HEK293 (cell line): ENCODE measurements at regions not wholly inside any gene's neighbourhood (a gene's known extent, or its start where the extent isn't known, plus 50 kb on each side); places are given as distances from the start of the nearest gene placed in this dataset.
A peak's percentile ranks its signal among the peaks of the same experiment; 100 is the strongest.

Source experiments
- CTCF ChIA-PET: fragments of 350-600 bp; formaldehyde crosslinking; extraction: SDS; loops from one replicate; lab custom pipeline; 2021; ENCODE audit warnings: antibody characterized with exemption; lab: Yijun Ruan, JAX
- POLR2A ChIA-PET: fragments of 300-600 bp; formaldehyde crosslinking; extraction: SDS; loops from one replicate; lab custom pipeline; 2020; ENCODE audit warnings: antibody characterized with exemption, inconsistent platforms; lab: Yijun Ruan, JAX
- H3K27ac ChIP-seq: fragments of 200-500 bp; sonication (Bioruptor generic); 2 replicates; pipeline ENCODE4 v1.5.1; 2014; ENCODE audit warnings: low read depth, low read length, control low read depth, inconsistent platforms; ENCODE audit errors: extremely low read depth
- H3K36me3 ChIP-seq, 2 experiments: fragments of 200-500 bp in 1 of 2; sonication (Bioruptor generic) in 1 of 2; 1 replicate in 1 of 2; 2 replicates in 1 of 2; pipeline ENCODE4 v1.5.1; 2014 to 2017; ENCODE audit warnings: inconsistent platforms in 2 of 2, low read length in 2 of 2; ENCODE audit not compliant: control insufficient read depth in 2 of 2, insufficient read depth in 1 of 2
- H3K4me1 ChIP-seq: fragments of 200-500 bp; sonication (Bioruptor generic); 2 replicates; pipeline ENCODE4 v1.5.1; 2014; ENCODE audit warnings: mild to moderate bottlenecking, low read length, inconsistent platforms; ENCODE audit not compliant: control insufficient read depth, insufficient read depth
- H3K4me3 ChIP-seq: 2 replicates; pipeline ENCODE4 v1.5.1; 2011; ENCODE audit warnings: low read depth, mild to moderate bottlenecking, control low read depth, low read length, moderate library complexity
- H3K9me3 ChIP-seq: fragments of 200-500 bp; sonication (Bioruptor generic); 2 replicates; pipeline ENCODE4 v1.5.1; 2014; ENCODE audit warnings: low read depth, low read length, inconsistent platforms; ENCODE audit not compliant: control insufficient read depth, insufficient read depth
- HOXD13 ChIP-seq: sonication (generic); formaldehyde crosslinking; IDR thresholded peaks from 2 replicates; pipeline ENCODE4 v1.8.0; 2022; ENCODE audit warnings: missing genetic modification reagents, borderline replicate concordance
- IKZF3 ChIP-seq: fragments of 450-650 bp; IDR thresholded peaks from 2 replicates; pipeline ENCODE4 v1.5.0; 2018; ENCODE audit warnings: missing biosample characterization, mild to moderate bottlenecking, missing genetic modification characterization, moderate library complexity
- SCRT2 ChIP-seq: fragments of 450-650 bp; formaldehyde crosslinking; IDR thresholded peaks from 2 replicates; pipeline ENCODE4 v1.5.1; 2016; ENCODE audit warnings: missing biosample characterization, missing genetic modification characterization
- ZBTB21 ChIP-seq: fragments of 450-650 bp; formaldehyde crosslinking; IDR thresholded peaks from 2 replicates; pipeline ENCODE4 v1.5.1; 2017; ENCODE audit warnings: missing biosample characterization, missing genetic modification characterization
- ZFHX2 ChIP-seq: fragments of 450-650 bp; formaldehyde crosslinking; conservative IDR thresholded peaks from 2 replicates; pipeline ENCODE4 v1.5.1; 2016; ENCODE audit warnings: missing biosample characterization, missing genetic modification characterization
- ZNF132 ChIP-seq: fragments of 450-650 bp; formaldehyde crosslinking; IDR thresholded peaks from 2 replicates; pipeline ENCODE4 v1.5.1; 2017; ENCODE audit warnings: missing biosample characterization, missing genetic modification characterization, borderline replicate concordance
- ZNF311 ChIP-seq: fragments of 450-650 bp; formaldehyde crosslinking; IDR thresholded peaks from 2 replicates; pipeline ENCODE4 v1.5.1; 2017; ENCODE audit warnings: missing biosample characterization, missing genetic modification characterization, borderline replicate concordance
- ZNF394 ChIP-seq: fragments of 450-650 bp; formaldehyde crosslinking; IDR thresholded peaks from 2 replicates; pipeline ENCODE4 v1.5.1; 2016; ENCODE audit warnings: missing biosample characterization, missing genetic modification characterization, mild to moderate bottlenecking, moderate library complexity, borderline replicate concordance
- ZNF433 ChIP-seq: fragments of 450-650 bp; formaldehyde crosslinking; IDR thresholded peaks from 2 replicates; pipeline ENCODE4 v1.5.1; 2016; ENCODE audit warnings: missing biosample characterization, missing genetic modification characterization, low read depth
- ZNF558 ChIP-seq: fragments of 450-650 bp; formaldehyde crosslinking; IDR thresholded peaks from 2 replicates; pipeline ENCODE4 v1.5.1; 2016; ENCODE audit warnings: missing biosample characterization, missing genetic modification characterization
- ZNF560 ChIP-seq: fragments of 450-650 bp; formaldehyde crosslinking; IDR thresholded peaks from 2 replicates; pipeline ENCODE4 v1.5.1; 2017; ENCODE audit warnings: missing biosample characterization, missing genetic modification characterization, borderline replicate concordance
- ZNF561 ChIP-seq: fragments of 450-650 bp; IDR thresholded peaks from 2 replicates; pipeline ENCODE4 v1.5.1; 2018; ENCODE audit warnings: missing biosample characterization, missing genetic modification characterization, borderline replicate concordance
- ZNF654 ChIP-seq: fragments of 450-650 bp; formaldehyde crosslinking; IDR thresholded peaks from 2 replicates; pipeline ENCODE4 v1.5.1; 2016; ENCODE audit warnings: low read depth, missing biosample characterization, missing genetic modification characterization
- ZNF658 ChIP-seq: fragments of 450-650 bp; formaldehyde crosslinking; IDR thresholded peaks from 2 replicates; pipeline ENCODE4; 2016; ENCODE audit warnings: missing biosample characterization, missing genetic modification characterization
- ZNF664 ChIP-seq: fragments of 450-650 bp; formaldehyde crosslinking; IDR thresholded peaks from 2 replicates; pipeline ENCODE4 v1.5.1; 2016; ENCODE audit warnings: missing biosample characterization, missing genetic modification characterization
- ZNF701 ChIP-seq: fragments of 450-650 bp; formaldehyde crosslinking; IDR thresholded peaks from 2 replicates; pipeline ENCODE4 v1.5.1; 2016; ENCODE audit warnings: missing biosample characterization, missing genetic modification characterization
- TF ChIP-seq, protein P1 (sequence below): fragments of 450-650 bp; formaldehyde crosslinking; IDR thresholded peaks from 2 replicates; pipeline ENCODE4 v1.5.1; 2016; ENCODE audit warnings: missing biosample characterization, missing genetic modification characterization
- TF ChIP-seq, protein P2 (sequence below): fragments of 450-650 bp; formaldehyde crosslinking; IDR thresholded peaks from 2 replicates; pipeline ENCODE4 v1.5.1; 2016; ENCODE audit warnings: missing biosample characterization, missing genetic modification characterization
- TF ChIP-seq, protein P3 (sequence below): fragments of 450-650 bp; formaldehyde crosslinking; IDR thresholded peaks from 2 replicates; pipeline ENCODE4 v1.5.1; 2017; ENCODE audit warnings: missing biosample characterization, missing genetic modification characterization

DNA sequence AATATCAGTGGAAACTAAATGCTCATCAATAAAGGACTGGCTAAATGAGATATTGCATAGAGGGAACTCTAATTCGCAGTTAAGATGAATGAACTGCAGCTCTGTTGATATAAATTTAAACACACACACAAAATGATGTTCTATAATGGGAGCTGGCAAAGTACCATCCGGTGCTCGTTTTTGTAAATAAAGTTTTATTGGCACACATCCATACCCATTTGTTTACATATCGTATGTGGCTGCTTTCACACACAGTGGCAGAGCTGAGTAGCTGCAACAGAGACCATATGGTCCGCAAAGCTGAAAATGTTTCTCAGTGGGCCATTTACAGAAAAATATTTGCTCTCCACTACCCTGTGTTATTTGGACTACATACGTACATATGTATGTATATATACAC is 120.7 kb downstream of the EDN3 start:
- POLR2A ChIA-PET: no interaction called here
- Histone ChIP-seq H3K4me1 (no peaks in the 10 kb centered on the region), H3K36me3 (no peaks in the 10 kb centered on the region), H3K4me3 (no peak overlapping the region), H3K27ac (no peak overlapping the region), H3K9me3 (no peaks in the 10 kb centered on the region)
- CTCF ChIA-PET: interaction anchor here (1.6 kb wide), 1 partner anchor 34 kb away, joined by 5 read pairs; no protein-coding TSS in a partner anchor
- no peak for TF ChIP-seq IKZF3
- no peak for TF ChIP-seq ZNF311 (tag by site-specific recombination)
- no peak for TF ChIP-seq ZNF132 (tag by site-specific recombination)
- no peak for TF ChIP-seq ZNF560 (tag by site-specific recombination)
- no peak for TF ChIP-seq HOXD13
- TF ChIP-seq, protein P1, sequence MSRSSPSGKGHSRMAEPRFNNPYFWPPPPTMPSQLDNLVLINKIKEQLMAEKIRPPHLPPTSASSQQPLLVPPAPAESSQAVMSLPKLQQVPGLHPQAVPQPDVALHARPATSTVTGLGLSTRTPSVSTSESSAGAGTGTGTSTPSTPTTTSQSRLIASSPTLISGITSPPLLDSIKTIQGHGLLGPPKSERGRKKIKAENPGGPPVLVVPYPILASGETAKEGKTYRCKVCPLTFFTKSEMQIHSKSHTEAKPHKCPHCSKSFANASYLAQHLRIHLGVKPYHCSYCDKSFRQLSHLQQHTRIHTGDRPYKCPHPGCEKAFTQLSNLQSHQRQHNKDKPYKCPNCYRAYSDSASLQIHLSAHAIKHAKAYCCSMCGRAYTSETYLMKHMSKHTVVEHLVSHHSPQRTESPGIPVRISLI: no peak
- TF ChIP-seq ZNF654 (tag by site-specific recombination): no peak
- TF ChIP-seq ZNF561 (tag by site-specific recombination): no peak

DNA sequence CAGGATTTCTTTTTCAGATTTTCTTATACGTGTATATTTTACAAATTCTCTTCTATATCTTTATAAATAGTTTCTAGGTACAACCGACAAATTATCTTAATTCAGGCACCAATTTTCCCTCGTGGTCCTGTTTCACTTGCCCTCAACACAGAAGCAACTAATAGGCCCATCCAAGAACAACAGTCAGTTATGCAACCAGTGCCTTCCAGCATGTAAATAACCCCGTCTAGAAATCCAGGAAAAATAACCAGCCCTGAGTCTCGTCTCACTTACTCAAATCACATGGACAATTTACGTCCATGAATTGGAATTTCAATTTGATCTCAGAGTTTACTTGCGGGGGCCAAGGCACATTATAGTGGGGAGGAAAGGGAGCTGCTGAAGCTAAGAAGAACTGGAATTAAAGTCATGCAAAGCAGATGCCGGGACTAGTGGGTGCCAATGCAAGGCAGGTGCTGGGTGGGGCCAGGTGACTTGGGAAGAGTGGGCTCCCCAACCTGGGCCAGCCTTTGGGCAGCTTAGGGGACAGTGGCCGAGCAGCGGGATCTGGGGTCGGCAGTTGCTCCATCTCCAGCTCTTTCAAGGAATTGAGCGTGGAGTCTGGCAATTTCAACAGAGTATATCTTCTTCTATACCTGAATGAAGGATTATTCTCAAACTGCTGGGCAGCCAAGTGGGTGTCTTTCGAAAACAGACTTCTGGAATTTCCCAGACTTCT is 121.7 kb downstream of the EDN3 start:
- H3K27ac ChIP-seq: no peak overlapping the region
- ChIA-PET CTCF (interaction anchor here (0.8 kb wide), 1 partner anchor 33 kb away, joined by 3 read pairs; no protein-coding TSS in a partner anchor), POLR2A (no interaction called here)
- TF ChIP-seq, protein P2, sequence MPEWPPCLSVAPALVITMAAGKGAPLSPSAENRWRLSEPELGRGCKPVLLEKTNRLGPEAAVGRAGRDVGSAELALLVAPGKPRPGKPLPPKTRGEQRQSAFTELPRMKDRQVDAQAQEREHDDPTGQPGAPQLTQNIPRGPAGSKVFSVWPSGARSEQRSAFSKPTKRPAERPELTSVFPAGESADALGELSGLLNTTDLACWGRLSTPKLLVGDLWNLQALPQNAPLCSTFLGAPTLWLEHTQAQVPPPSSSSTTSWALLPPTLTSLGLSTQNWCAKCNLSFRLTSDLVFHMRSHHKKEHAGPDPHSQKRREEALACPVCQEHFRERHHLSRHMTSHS (tag by site-specific recombination): no peak
- H3K36me3 ChIP-seq: no peaks in the 10 kb centered on the region
- H3K4me3 ChIP-seq: no peak overlapping the region
- no peaks in the 10 kb centered on the region for H3K4me1 ChIP-seq
- H3K9me3 ChIP-seq: no peaks in the 10 kb centered on the region

DNA sequence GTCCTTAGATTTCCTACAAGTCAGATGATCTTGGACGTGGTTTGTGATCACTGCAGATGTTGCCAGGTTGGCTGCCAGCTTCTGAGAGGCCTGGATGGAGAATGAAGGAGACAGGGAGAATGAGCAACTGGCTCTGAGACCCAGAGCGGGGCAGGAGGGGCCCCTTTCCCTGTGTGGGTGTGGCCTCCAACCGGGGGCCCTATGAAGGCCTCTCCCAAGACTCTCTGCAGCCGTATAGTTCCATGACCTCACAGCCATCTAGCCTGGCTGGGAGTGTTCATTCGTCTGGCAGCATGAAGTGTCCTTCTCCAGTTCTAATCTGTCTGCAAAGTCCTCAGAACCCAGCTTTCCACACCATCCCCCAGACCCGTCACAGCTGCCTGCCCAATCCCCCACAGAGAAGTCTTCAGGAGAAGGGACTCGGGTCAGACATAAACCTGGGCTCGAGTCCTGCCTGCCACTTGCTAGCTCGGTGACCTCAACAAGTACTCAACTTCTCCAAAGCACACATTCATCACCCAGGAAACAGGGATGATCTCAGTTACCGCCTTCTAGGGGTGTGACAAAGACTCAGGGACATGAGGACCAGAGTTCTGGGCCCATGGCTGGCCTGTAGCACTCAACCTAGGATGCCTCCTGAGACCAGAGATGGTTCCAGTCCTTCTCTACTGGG is 122.6 kb downstream of the EDN3 start:
- Histone ChIP-seq H3K36me3 (no peaks in the 10 kb centered on the region), H3K4me1 (no peaks in the 10 kb centered on the region), H3K27ac (no peak overlapping the region), H3K4me3 (no peak overlapping the region), H3K9me3 (no peaks in the 10 kb centered on the region)
- TF ChIP-seq ZBTB21 (tag by site-specific recombination) (0 out of 2 replicates have a peak, but pooled peaks have one; percentile 45), ZNF664 (tag by site-specific recombination) (no peak), SCRT2 (tag by site-specific recombination) (peak; percentile 75), ZNF558 (no peak), ZNF658 (tag by site-specific recombination) (no peak), ZNF433 (no peak)
- POLR2A ChIA-PET: no interaction called here
- CTCF ChIA-PET: interaction anchor here (1.2 kb wide), 1 partner anchor 32 kb away, joined by 4 read pairs; no protein-coding TSS in a partner anchor

DNA sequence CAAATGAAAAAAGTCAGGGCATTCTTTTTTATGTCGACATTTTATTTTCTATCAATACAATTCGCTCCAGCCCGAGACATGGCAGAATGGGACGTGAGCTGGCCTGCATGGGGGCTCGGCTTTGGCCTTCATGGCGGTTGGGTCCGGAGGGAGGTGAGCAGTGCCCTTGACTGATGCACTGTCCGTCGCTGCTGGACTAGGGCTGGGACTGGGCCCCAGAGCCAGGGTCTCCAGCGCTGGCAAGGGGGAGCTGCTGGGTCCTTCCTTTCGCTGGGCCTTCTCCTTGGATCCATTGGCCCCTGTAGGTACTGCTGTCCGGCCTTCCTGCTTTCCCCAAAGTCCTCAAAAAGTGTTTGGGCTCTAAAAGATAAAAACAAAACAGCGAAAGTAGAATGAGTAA is 124.6 kb downstream of the EDN3 start:
- POLR2A ChIA-PET: no interaction called here
- H3K36me3 ChIP-seq: no peaks in the 10 kb centered on the region
- no peak for TF ChIP-seq ZNF701 (tag by site-specific recombination)
- no peak for TF ChIP-seq ZNF394
- no peak for TF ChIP-seq ZFHX2 (tag by site-specific recombination)
- TF ChIP-seq, protein P3, sequence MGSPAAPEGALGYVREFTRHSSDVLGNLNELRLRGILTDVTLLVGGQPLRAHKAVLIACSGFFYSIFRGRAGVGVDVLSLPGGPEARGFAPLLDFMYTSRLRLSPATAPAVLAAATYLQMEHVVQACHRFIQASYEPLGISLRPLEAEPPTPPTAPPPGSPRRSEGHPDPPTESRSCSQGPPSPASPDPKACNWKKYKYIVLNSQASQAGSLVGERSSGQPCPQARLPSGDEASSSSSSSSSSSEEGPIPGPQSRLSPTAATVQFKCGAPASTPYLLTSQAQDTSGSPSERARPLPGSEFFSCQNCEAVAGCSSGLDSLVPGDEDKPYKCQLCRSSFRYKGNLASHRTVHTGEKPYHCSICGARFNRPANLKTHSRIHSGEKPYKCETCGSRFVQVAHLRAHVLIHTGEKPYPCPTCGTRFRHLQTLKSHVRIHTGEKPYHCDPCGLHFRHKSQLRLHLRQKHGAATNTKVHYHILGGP (tag by site-specific recombination): no peak
- no peaks in the 10 kb centered on the region for H3K4me1 ChIP-seq
- H3K27ac ChIP-seq: no peak overlapping the region
- CTCF ChIA-PET: no interaction called here
- no peaks in the 10 kb centered on the region for H3K9me3 ChIP-seq
- H3K4me3 ChIP-seq: no peak overlapping the region
